Gastrocnemius medialis (tissue), 4 donors: ENCODE measurements at regions not wholly inside any gene's neighbourhood (a gene's known extent, or its start where the extent isn't known, plus 50 kb on each side); places are given as distances from the start of the nearest gene placed in this dataset.

Experiments used
- POLR2A ChIP-seq, 2 donors: fragments of 450-650 bp; IDR thresholded peaks; one replicate each; pipeline ENCODE4 v1.6.1; 2017; ENCODE audit warnings: antibody characterized with exemption in 2 of 2, mild to moderate bottlenecking in 2 of 2, moderate library complexity in 2 of 2
- TF ChIP-seq, protein P1 (sequence below), 5 experiments: fragments of 450-650 bp in 3 of 5; fragments of 200-600 bp in 2 of 5; sonication (generic) in 2 of 5; IDR thresholded peaks in 4 of 5; conservative IDR thresholded peaks in 1 of 5; 1 replicate in 4 of 5; 2 replicates in 1 of 5; pipeline ENCODE4 v1.5.1; 2016 to 2019; ENCODE audit warnings: antibody characterized with exemption in 5 of 5, mild to moderate bottlenecking in 3 of 5, moderate library complexity in 3 of 5

- TF ChIP-seq, protein P1, sequence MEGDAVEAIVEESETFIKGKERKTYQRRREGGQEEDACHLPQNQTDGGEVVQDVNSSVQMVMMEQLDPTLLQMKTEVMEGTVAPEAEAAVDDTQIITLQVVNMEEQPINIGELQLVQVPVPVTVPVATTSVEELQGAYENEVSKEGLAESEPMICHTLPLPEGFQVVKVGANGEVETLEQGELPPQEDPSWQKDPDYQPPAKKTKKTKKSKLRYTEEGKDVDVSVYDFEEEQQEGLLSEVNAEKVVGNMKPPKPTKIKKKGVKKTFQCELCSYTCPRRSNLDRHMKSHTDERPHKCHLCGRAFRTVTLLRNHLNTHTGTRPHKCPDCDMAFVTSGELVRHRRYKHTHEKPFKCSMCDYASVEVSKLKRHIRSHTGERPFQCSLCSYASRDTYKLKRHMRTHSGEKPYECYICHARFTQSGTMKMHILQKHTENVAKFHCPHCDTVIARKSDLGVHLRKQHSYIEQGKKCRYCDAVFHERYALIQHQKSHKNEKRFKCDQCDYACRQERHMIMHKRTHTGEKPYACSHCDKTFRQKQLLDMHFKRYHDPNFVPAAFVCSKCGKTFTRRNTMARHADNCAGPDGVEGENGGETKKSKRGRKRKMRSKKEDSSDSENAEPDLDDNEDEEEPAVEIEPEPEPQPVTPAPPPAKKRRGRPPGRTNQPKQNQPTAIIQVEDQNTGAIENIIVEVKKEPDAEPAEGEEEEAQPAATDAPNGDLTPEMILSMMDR (IDR thresholded peaks at IDR 0.05 in 4 of 5, conservative IDR thresholded peaks at IDR 0.05 in 1 of 5) = no peak
- TF ChIP-seq POLR2A (IDR thresholded peaks at IDR 0.05) = no peak
Measured at GRCh38 chr10:84029840-84030239, 109.5 kb upstream of the GHITM start.
